ENCODE measurements at regions not wholly inside any gene's neighbourhood (a gene's known extent, or its start where the extent isn't known, plus 50 kb on each side); places are given as distances from the start of the nearest gene placed in this dataset.

- no peaks in the 10 kb centered on the region for H3K9me3 ChIP-seq (ENCODE audit: control insufficient read depth, low read depth, low read length)
- no peak overlapping the region for H2AFZ ChIP-seq (ENCODE audit: low read length)
- no peaks in the 10 kb centered on the region for H3K79me1 ChIP-seq (ENCODE audit: insufficient read depth, low read depth, low read length, poor library complexity, severe bottlenecking)
- no peak overlapping the region for H3K4ac ChIP-seq (ENCODE audit: low read depth, low read length)
- H2AK5ac ChIP-seq (ENCODE audit: insufficient read length, low read length), result no peak overlapping the region
- peaks cover 61 to 65% of the 10 kb centered on the region in 2 experiments for H3K4me1 Mint-ChIP-seq
- H3K79me2 ChIP-seq (ENCODE audit: insufficient read depth, low read length), result peaks cover under 1% of the 10 kb centered on the region; the same call in 1 of the 2 replicates
- peaks cover 0 to 6% (median 0%) of the 10 kb centered on the region in 3 experiments; a peak in 2 of 7 replicates for H3K36me3 Mint-ChIP-seq (ENCODE audit: insufficient read depth in 1 of 3, low read depth in 3 of 3)
- peak overlapping the region; percentile 60 for H3K4me2 ChIP-seq (ENCODE audit: insufficient read depth, insufficient read length, low read length)
- H3K27me3 Mint-ChIP-seq (ENCODE audit: low read depth), result peaks cover 7% of the 10 kb centered on the region
- H3K4me1 ChIP-seq (ENCODE audit: insufficient read depth, low read length), result peaks cover 39% of the 10 kb centered on the region
- H3K9me3 Mint-ChIP-seq, result no peaks in the 10 kb centered on the region
- no peak overlapping the region for H3T11ph ChIP-seq (ENCODE audit: low read length)
- H3K23me2 ChIP-seq (ENCODE audit: insufficient read length, low read depth, low read length, poor library complexity, severe bottlenecking), result no peaks in the 10 kb centered on the region
- H3K27ac ChIP-seq (ENCODE audit: insufficient read length, low read depth, low read length), result peak overlapping the region; percentile 70
- 0 out of 2 replicates have a peak overlapping the region, but pooled peaks have one; percentile 6 for H3K14ac ChIP-seq (ENCODE audit: insufficient read depth, low read length)
- no peak overlapping the region for H3K18ac ChIP-seq (ENCODE audit: insufficient read length, low read depth, low read length)
- H3K23ac ChIP-seq (ENCODE audit: insufficient read length, low read depth, low read length), result no peak overlapping the region
- no peak overlapping the region for H2BK12ac ChIP-seq (ENCODE audit: insufficient read length, low read depth, low read length)
- peak overlapping the region; percentile 21 to 59 for H3K4me3 Mint-ChIP-seq
- H4K5ac ChIP-seq (ENCODE audit: insufficient read length, low read depth, low read length), result no peak overlapping the region
- no peaks in the 10 kb centered on the region for H3K27me3 ChIP-seq (ENCODE audit: insufficient read depth, low read length)
- peak; percentile 75 for DNase-seq
- peak overlapping the region; percentile 67 to 94 (median 82) for H3K27ac Mint-ChIP-seq
- no peak overlapping the region for H3K56ac ChIP-seq (ENCODE audit: insufficient read length, low read depth, low read length)
- WGBS (ENCODE audit: extremely low coverage, insufficient read length, low lambda C conversion rate), result no CpG with 5 or more reads among the region's 21 CpGs
- H3K9ac ChIP-seq (ENCODE audit: extremely low read depth, insufficient read length, low read length), result no peak overlapping the region
- H4K91ac ChIP-seq (ENCODE audit: insufficient read length, low read depth, low read length), result no peak overlapping the region
- H4K8ac ChIP-seq (replicated peaks; ENCODE audit: insufficient read length, low read depth, low read length), result no peak overlapping the region
- H4K20me1 ChIP-seq (ENCODE audit: control insufficient read depth, insufficient read depth, insufficient read length), result no peaks in the 10 kb centered on the region
- TF ChIP-seq, protein P1, sequence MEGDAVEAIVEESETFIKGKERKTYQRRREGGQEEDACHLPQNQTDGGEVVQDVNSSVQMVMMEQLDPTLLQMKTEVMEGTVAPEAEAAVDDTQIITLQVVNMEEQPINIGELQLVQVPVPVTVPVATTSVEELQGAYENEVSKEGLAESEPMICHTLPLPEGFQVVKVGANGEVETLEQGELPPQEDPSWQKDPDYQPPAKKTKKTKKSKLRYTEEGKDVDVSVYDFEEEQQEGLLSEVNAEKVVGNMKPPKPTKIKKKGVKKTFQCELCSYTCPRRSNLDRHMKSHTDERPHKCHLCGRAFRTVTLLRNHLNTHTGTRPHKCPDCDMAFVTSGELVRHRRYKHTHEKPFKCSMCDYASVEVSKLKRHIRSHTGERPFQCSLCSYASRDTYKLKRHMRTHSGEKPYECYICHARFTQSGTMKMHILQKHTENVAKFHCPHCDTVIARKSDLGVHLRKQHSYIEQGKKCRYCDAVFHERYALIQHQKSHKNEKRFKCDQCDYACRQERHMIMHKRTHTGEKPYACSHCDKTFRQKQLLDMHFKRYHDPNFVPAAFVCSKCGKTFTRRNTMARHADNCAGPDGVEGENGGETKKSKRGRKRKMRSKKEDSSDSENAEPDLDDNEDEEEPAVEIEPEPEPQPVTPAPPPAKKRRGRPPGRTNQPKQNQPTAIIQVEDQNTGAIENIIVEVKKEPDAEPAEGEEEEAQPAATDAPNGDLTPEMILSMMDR (conservative IDR thresholded peaks at IDR 0.05), result no peak
- no peak overlapping the region for H2BK20ac ChIP-seq (ENCODE audit: low read depth, low read length, poor library complexity, severe bottlenecking)
- H2BK120ac ChIP-seq (ENCODE audit: low read depth, low read length, poor library complexity, severe bottlenecking), result no peak overlapping the region
- H2BK15ac ChIP-seq (ENCODE audit: low read depth, low read length), result no peak overlapping the region
- peak overlapping the region; percentile 1 for H2BK5ac ChIP-seq (ENCODE audit: insufficient read length, low read length)
These were observed 249.1 kb downstream of the CTTN start for GRCh38 chr11:70647188-70648166.
